Glomerular endothelial cell (primary cell): ENCODE measurements at regions not wholly inside any gene's neighbourhood (a gene's known extent, or its start where the extent isn't known, plus 50 kb on each side); places are given as distances from the start of the nearest gene placed in this dataset.
"Not testable (repeated sequence)": the region's sequence is repeated elsewhere in the genome, so short reads cannot be mapped to it uniquely, and the experiment has no call there.

ENCODE experiments used
- DNase-seq: peaks from one replicate; pipeline ENCODE4 v3.0.0-alpha.2; 2011; ENCODE audit warnings: low read depth, low spot score; ENCODE audit errors: extremely low read depth

- no peak for DNase-seq
Observed at GRCh38 chr9:38259056-38259455, 133.4 kb upstream of the ALDH1B1 start.

- DNase-seq: no peak
Observed at GRCh38 chr9:38257626-38258215, 134.8 kb upstream of the ALDH1B1 start.

- no peak for DNase-seq
Observed at GRCh38 chr9:38256461-38256860, 136.0 kb upstream of the ALDH1B1 start.

- no peak for DNase-seq
Observed at GRCh38 chr9:38255599-38255998, 136.9 kb upstream of the ALDH1B1 start.

- DNase-seq: no peak
Observed at GRCh38 chr9:38254756-38255155, 137.7 kb upstream of the ALDH1B1 start.

GRCh38 chr9:38254151-38254550, 138.4 kb upstream of the ALDH1B1 start:
- DNase-seq: no peak

GRCh38 chr9:38253200-38253599, 139.3 kb upstream of the ALDH1B1 start:
- no peak for DNase-seq

GRCh38 chr9:38251036-38251860, 141.3 kb upstream of the ALDH1B1 start:
- no peak for DNase-seq

- DNase-seq: no peak
Observed at GRCh38 chr9:38250279-38251035, 142.0 kb upstream of the ALDH1B1 start.

- no peak for DNase-seq
Observed at GRCh38 chr9:38249587-38250210, 142.8 kb upstream of the ALDH1B1 start.

GRCh38 chr9:38249049-38249448, 143.5 kb upstream of the ALDH1B1 start:
- DNase-seq: no peak

GRCh38 chr9:38246833-38247232, 145.7 kb upstream of the ALDH1B1 start:
- no peak for DNase-seq

- no peak for DNase-seq
Observed at GRCh38 chr9:38244971-38245370, 147.5 kb upstream of the ALDH1B1 start.

- DNase-seq: no peak
Observed at GRCh38 chr9:38243993-38244392, 148.5 kb upstream of the ALDH1B1 start.

- DNase-seq: not testable (repeated sequence)
Observed at GRCh38 chr9:38242151-38242550, 150.4 kb upstream of the ALDH1B1 start.

GRCh38 chr9:38240051-38240450, 152.5 kb upstream of the ALDH1B1 start:
- no peak for DNase-seq

GRCh38 chr9:38235244-38235643, 157.3 kb upstream of the ALDH1B1 start:
- DNase-seq: no peak

- DNase-seq: no peak
Observed at GRCh38 chr9:38234479-38235170, 157.9 kb upstream of the ALDH1B1 start.

GRCh38 chr9:38233796-38234355, 158.6 kb upstream of the ALDH1B1 start:
- DNase-seq: no peak

- DNase-seq: no peak
Observed at GRCh38 chr9:38233343-38233742, 159.2 kb upstream of the ALDH1B1 start.
